Activated CD4-positive, alpha-beta T cell treated with anti-CD3 and anti-CD28 coated beads, Interleukin-2, amount 10 ng/mL, durations not matched to agents 7 days and 5 days (primary cell): ENCODE measurements at regions not wholly inside any gene's neighbourhood (a gene's known extent, or its start where the extent isn't known, plus 50 kb on each side); places are given as distances from the start of the nearest gene placed in this dataset.

Experiments
- CTCF ChIA-PET: fragments of 350-600 bp; sonication (Branson Sonifier 250); formaldehyde crosslinking; loops from one replicate; lab custom pipeline; 2021; ENCODE audit warnings: antibody characterized with exemption; lab: Charles Lee
- POLR2A ChIA-PET: fragments of 350-600 bp; sonication (Branson Sonifier 250); formaldehyde crosslinking; loops from one replicate; lab custom pipeline; 2021; ENCODE audit warnings: antibody characterized with exemption; lab: Charles Lee
- DNase-seq: peaks from one replicate; pipeline ENCODE4 v3.0.0-alpha.2; 2020
- H3K27ac Mint-ChIP-seq: one replicate; pipeline ENCODE4 v1.8.0; 2021; ENCODE audit warnings: mild to moderate bottlenecking, moderate library complexity, mixed read lengths
- H3K27me3 Mint-ChIP-seq: one replicate; pipeline ENCODE4 v1.8.0; 2021; ENCODE audit warnings: mixed read lengths
- H3K36me3 Mint-ChIP-seq: one replicate; pipeline ENCODE4 v1.8.0; 2021; ENCODE audit warnings: low read depth, mixed read lengths
- H3K4me1 Mint-ChIP-seq: one replicate; pipeline ENCODE4 v1.8.0; 2021; ENCODE audit warnings: mixed read lengths
- H3K4me3 Mint-ChIP-seq: one replicate; pipeline ENCODE4 v1.8.0; 2021; ENCODE audit warnings: mild to moderate bottlenecking, moderate library complexity, mixed read lengths
- H3K9me3 Mint-ChIP-seq: one replicate; pipeline ENCODE4 v1.8.0; 2021; ENCODE audit warnings: mixed read lengths

DNA sequence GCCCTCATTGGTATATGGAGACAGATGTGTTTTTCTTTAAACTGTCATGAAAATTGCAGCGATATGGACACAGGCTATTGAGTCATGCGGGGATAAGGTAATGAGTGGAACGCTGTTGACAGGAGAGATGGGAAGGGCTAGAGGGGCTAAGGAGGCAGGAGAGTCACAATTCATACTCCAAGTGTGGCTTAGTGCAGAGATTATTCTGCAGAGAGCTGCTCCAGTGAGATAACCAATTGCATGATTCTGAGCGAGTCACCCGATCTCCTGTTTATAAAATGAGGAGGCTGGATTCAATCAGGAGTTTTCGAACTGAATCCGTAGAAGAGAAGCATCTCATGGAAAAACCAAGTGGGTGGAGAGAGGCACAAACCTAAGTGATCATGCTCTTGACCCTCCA is 106.4 kb upstream of the PLEKHG7 start:
- Mint-ChIP-seq H3K27me3 (no peaks in the 10 kb centered on the region), H3K27ac (no peak overlapping the region), H3K4me1 (peaks cover 39% of the 10 kb centered on the region), H3K9me3 (peaks cover 49% of the 10 kb centered on the region), H3K4me3 (no peak overlapping the region), H3K36me3 (peaks cover 46% of the 10 kb centered on the region)
- ChIA-PET CTCF (no interaction called here), POLR2A (no interaction called here)
- DNase-seq, result no peak

DNA sequence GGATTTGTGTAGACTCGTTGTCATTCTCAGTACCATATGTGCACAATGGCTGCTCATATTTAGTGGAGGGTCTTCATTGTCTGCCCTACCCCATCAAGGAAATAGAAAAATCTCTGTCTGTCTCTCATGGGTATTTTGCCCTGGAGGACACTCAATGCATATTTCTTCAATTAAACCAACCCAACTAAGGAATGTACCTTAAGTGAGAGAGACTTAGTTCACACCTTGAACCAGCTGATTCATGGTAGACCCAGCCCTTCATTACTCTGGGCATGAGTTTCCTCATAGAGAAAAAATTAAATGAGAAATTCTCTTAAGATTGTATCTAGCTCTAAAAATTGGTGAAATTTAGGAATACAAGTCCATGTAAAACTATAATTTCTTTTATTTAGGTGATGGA is 107.1 kb upstream of the PLEKHG7 start:
- H3K27me3 Mint-ChIP-seq, result no peaks in the 10 kb centered on the region
- no peak overlapping the region for H3K27ac Mint-ChIP-seq
- ChIA-PET POLR2A (no interaction called here), CTCF (interaction anchor here (1.7 kb wide), 1 partner anchor 21 kb away, joined by 4 read pairs; no protein-coding TSS in a partner anchor)
- no peak overlapping the region for H3K4me3 Mint-ChIP-seq
- no peak for DNase-seq
- peaks cover 42% of the 10 kb centered on the region for H3K9me3 Mint-ChIP-seq
- peaks cover 39% of the 10 kb centered on the region for H3K4me1 Mint-ChIP-seq
- peaks cover 40% of the 10 kb centered on the region for H3K36me3 Mint-ChIP-seq

DNA sequence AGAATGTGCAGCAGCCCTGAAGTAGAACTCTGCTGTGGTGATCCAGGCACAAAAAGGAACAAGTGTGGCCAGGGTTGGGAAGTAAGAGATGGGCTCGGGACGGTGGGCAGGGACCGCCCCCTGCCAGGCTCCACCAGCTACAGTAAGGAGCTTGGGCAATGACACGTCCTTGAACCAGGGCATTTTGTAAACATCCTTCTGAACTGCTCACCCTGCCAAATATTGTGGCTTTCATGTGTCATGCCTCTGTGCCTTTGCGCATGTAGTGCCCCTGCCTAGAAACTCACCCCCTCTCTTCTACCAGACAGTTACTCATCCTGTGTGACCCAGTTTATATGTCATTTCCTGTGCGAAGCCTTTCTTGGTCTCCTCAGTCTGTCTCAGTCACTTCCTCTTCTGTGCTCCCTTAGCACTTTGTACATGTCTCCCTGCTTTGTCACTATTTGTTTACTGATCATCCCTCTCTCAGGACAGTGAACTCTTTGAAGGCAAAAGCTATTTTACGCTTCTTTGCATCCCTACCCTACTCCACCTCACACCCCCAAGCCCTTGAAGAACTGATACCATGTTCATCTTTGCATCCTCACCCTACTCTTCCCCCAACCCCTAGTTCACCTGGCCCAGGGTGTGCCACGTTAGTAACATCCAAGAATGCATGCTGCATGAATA is 108.9 kb upstream of the PLEKHG7 start:
- Mint-ChIP-seq H3K4me3 (no peak overlapping the region), H3K9me3 (peaks cover 32% of the 10 kb centered on the region), H3K27ac (peak overlapping the region; percentile 90), H3K36me3 (peaks cover 31% of the 10 kb centered on the region), H3K4me1 (peaks cover 39% of the 10 kb centered on the region), H3K27me3 (no peaks in the 10 kb centered on the region)
- peak; percentile 79 for DNase-seq
- CTCF ChIA-PET, result interaction anchor here (0.9 to 1.7 kb wide), 2 partner anchors 14 to 19 kb away, joined by 3 to 4 read pairs; no protein-coding TSS in a partner anchor
- POLR2A ChIA-PET, result no interaction called here

DNA sequence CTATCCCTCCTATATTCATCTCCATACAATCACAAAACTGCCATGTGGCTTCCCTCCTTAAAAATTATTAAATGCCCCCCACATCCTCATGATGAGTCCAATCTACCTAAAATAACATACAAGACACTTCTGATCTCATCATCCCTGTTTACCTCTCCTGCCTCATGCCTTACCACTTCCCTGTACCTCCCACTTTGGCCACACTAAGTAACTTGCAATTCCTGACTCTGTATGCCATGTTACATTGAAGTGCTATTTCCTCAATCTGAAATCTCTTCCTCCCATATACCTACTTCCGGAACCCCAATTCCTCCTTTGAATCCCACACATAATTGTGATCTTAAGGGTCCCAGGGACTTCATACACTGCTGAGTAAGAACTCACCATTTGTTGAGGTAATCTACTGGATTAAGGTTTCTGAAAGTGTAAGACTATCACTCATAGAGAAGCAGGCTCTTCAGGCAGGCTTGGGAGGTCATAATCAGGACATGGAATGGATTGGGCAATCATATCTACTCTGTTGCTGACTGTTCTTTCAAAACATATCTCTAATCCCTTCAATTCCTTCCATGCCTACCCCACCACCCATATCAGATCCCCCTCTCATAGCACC is 117.6 kb upstream of the PLEKHG7 start:
- DNase-seq, result no peak
- POLR2A ChIA-PET, result no interaction called here
- no peak overlapping the region for H3K4me3 Mint-ChIP-seq
- no peak overlapping the region for H3K27ac Mint-ChIP-seq
- H3K27me3 Mint-ChIP-seq, result no peaks in the 10 kb centered on the region
- CTCF ChIA-PET, result no interaction called here
- H3K9me3 Mint-ChIP-seq, result peaks cover 7% of the 10 kb centered on the region
- H3K36me3 Mint-ChIP-seq, result no peaks in the 10 kb centered on the region
- no peaks in the 10 kb centered on the region for H3K4me1 Mint-ChIP-seq

DNA sequence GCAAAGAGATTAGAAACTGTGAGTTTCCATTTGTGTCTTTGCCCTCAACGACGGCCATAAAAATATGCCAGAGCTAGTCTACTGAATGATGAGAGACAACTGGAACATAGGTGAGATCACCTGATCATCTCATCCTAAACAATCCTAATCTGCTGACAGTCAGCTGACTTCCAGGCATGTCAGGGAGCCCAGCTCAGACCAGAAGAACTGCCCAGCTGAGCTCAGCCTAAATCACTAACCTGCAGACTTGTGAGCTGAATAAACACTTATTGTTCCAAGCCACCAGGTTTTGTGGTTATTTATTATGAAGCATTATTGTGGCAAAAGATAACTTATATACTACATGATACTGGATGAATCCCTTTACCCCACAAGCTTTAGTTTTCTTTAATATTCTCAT is 118.9 kb upstream of the PLEKHG7 start:
- DNase-seq, result no peak
- Mint-ChIP-seq H3K9me3 (peaks cover 5% of the 10 kb centered on the region), H3K27ac (no peak overlapping the region), H3K4me3 (no peak overlapping the region), H3K27me3 (no peaks in the 10 kb centered on the region), H3K36me3 (no peaks in the 10 kb centered on the region), H3K4me1 (no peaks in the 10 kb centered on the region)
- ChIA-PET POLR2A (no interaction called here), CTCF (interaction anchor here (1.1 to 1.2 kb wide), 3 partner anchors 9 to 32 kb away, joined by 3 to 4 read pairs (median 3); no protein-coding TSS in a partner anchor)

DNA sequence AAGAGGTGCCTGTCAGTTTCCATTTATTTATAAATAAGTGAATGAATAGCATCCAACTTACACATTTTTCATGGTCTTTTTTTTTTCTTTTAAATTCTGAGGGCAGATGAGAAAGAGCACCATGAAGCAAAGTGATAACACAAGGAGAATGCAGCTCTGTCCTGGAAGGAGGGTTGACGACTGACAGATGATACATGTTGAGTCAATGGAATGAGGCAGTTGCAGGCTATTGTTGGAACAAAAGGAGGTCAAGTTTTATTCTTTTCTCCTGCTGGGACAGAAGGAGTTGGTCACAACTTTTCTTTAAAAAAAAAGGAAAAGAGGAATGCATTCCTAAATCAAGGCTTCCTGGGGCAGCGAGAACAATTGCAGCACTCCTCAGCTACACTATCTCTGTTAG is 119.9 kb upstream of the PLEKHG7 start:
- Mint-ChIP-seq H3K4me3 (no peak overlapping the region), H3K27me3 (no peaks in the 10 kb centered on the region), H3K9me3 (peaks cover 5% of the 10 kb centered on the region), H3K36me3 (no peaks in the 10 kb centered on the region), H3K4me1 (no peaks in the 10 kb centered on the region), H3K27ac (no peak overlapping the region)
- POLR2A ChIA-PET, result no interaction called here
- no peak for DNase-seq
- CTCF ChIA-PET, result interaction anchor here (0.6 to 1.2 kb wide), 4 partner anchors 8 to 96 kb away, joined by 3 read pairs; no protein-coding TSS in a partner anchor

DNA sequence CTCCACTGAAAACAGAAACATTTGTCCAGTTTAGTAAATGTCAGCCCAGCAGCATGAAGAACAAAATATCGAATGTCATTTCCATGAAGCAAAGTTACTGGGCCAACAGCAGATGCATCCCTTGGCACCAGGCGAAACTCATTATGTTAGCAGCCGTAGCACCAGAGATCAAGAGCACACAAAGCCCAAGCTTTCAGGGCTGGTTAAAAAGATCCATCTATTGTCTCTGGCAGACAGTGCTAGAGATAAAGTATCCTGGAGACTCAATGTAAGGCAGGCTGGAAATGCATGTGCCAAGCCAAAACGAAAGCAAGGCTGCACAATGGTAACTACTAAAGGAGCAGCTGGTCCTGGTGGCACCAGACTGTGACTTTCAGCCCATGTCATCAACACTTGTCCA is 120.3 kb upstream of the PLEKHG7 start:
- CTCF ChIA-PET, result interaction anchor here (0.6 to 0.8 kb wide), 2 partner anchors 32 to 95 kb away, joined by 3 read pairs; no protein-coding TSS in a partner anchor
- DNase-seq, result no peak
- Mint-ChIP-seq H3K4me1 (no peaks in the 10 kb centered on the region), H3K27me3 (no peaks in the 10 kb centered on the region), H3K36me3 (no peaks in the 10 kb centered on the region), H3K27ac (no peak overlapping the region), H3K9me3 (peaks cover 5% of the 10 kb centered on the region), H3K4me3 (no peak overlapping the region)
- POLR2A ChIA-PET, result no interaction called here

DNA sequence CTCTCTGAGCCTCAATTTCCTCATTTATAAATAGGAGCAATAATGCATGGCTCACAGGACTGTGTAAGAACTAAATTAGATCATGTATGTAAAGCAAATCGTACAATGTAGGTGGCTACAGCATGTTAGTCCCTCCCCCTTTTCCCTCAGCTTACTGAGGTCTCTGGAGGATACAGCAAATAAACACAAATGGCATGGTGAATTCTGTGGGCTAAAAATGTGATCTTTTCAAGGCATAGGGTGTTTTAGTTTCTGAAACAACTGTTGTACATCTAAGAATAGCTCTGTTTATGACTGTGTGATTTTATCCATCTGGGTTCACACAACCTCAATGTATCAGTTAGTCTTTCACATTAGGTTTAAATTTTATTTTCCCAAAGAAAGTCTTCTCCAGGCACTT is 121.2 kb upstream of the PLEKHG7 start:
- no peak overlapping the region for H3K4me3 Mint-ChIP-seq
- ChIA-PET CTCF (no interaction called here), POLR2A (no interaction called here)
- H3K36me3 Mint-ChIP-seq, result no peaks in the 10 kb centered on the region
- no peaks in the 10 kb centered on the region for H3K27me3 Mint-ChIP-seq
- H3K9me3 Mint-ChIP-seq, result peaks cover 9% of the 10 kb centered on the region
- no peaks in the 10 kb centered on the region for H3K4me1 Mint-ChIP-seq
- no peak overlapping the region for H3K27ac Mint-ChIP-seq
- no peak for DNase-seq

DNA sequence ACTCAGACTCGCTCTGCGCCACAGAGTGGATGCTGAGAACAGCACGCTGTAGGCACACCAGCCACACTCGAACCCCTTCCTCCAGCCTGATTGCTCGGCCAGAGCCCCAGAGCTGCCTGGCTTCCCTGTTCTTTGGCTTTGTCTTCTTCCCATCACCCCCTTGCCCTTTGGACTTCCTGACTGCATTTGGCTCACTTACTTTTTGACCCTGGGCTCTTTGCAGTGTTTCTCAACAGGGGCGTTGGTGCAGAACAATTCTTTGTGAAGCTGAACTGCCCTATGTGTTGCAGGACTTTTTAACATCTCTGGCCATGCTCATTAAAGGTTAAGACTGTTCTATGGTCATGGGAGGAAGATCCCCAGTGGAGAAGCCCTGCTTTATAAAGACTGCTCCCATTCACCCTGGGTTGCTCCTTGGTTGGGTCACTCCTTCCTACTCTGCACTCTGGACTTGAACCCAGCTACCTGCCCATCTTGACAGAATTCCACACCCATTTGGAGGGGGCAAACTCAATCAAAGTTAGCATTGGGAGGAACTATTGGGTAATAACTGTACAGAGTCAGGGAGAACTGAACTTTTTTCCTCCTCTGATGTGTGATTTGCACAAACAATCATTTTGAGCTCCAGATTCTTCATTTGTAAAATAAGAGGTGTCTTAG is 127.7 kb upstream of the PLEKHG7 start:
- no peak for DNase-seq
- Mint-ChIP-seq H3K4me1 (peaks cover 2% of the 10 kb centered on the region), H3K9me3 (peaks cover 4% of the 10 kb centered on the region), H3K36me3 (no peaks in the 10 kb centered on the region), H3K4me3 (no peak overlapping the region), H3K27me3 (no peaks in the 10 kb centered on the region), H3K27ac (no peak overlapping the region)
- ChIA-PET POLR2A (no interaction called here), CTCF (interaction anchor here (0.8 to 1.8 kb wide), 6 partner anchors 8 to 67 kb away, joined by 3 to 4 read pairs (median 3); no protein-coding TSS in a partner anchor)

DNA sequence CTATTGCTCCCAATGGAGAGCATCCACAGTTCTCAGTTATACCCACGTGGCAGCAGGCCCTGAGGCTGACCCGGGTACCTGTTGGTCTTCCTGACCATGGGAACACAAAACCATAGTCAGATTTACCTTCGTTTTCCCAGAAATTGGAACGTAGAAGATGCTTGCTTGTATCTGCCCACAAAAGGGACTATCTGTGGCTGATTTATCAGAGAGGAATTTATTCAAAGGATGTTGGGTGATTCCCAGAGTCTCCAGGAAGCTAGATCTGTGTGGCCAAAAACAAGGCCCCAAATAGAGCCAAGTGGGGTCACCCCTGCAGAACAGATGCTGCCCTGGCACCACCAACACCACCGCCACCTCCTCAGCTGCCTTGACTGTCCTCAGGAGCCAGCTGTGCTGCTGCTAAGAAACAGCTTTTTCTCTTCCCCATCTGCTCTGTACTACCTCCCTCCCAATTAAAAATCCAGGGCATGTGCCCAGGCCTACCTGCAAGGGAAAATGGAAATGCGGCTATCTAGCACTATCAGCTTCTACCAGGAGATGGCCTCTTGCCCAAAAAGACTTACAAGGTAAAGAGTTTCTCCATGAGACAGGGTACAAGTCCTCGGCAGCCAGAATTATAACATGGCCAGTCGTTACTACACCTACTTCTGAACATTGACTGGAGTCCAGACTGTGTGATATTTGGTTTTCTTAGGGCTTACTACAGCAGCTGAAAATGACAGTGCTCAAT is 128.6 kb upstream of the PLEKHG7 start:
- CTCF ChIA-PET, result interaction anchor here (0.7 to 1.8 kb wide), 7 partner anchors 9 to 73 kb away, joined by 3 to 4 read pairs (median 3); no protein-coding TSS in a partner anchor
- Mint-ChIP-seq H3K27ac (no peak overlapping the region), H3K9me3 (peaks cover 4% of the 10 kb centered on the region), H3K4me1 (peaks cover 2% of the 10 kb centered on the region), H3K36me3 (no peaks in the 10 kb centered on the region), H3K27me3 (no peaks in the 10 kb centered on the region), H3K4me3 (no peak overlapping the region)
- DNase-seq, result no peak
- POLR2A ChIA-PET, result no interaction called here

DNA sequence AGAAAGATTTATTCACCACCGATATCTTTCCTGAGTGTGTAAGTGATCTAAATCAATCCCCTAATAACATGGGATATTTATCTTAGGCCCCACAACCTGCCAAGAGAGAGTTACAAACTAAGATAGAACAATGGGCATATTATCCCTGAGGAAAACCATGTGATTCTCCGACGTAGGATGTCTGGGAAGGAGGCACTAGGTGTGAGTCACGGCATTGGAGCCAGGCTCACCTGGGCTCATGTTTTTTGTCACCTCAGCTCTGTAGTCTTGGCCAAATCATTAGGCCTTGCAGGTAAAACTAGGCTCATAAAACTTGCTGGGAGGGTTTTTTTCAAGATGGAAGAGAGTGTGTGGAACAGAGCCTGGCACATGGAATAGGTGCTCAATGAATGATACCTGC is 129.7 kb upstream of the PLEKHG7 start:
- Mint-ChIP-seq H3K4me1 (peaks cover 4% of the 10 kb centered on the region), H3K27ac (no peak overlapping the region), H3K27me3 (no peaks in the 10 kb centered on the region), H3K9me3 (peaks cover 4% of the 10 kb centered on the region), H3K4me3 (no peak overlapping the region), H3K36me3 (no peaks in the 10 kb centered on the region)
- ChIA-PET CTCF (no interaction called here), POLR2A (no interaction called here)
- DNase-seq, result no peak

DNA sequence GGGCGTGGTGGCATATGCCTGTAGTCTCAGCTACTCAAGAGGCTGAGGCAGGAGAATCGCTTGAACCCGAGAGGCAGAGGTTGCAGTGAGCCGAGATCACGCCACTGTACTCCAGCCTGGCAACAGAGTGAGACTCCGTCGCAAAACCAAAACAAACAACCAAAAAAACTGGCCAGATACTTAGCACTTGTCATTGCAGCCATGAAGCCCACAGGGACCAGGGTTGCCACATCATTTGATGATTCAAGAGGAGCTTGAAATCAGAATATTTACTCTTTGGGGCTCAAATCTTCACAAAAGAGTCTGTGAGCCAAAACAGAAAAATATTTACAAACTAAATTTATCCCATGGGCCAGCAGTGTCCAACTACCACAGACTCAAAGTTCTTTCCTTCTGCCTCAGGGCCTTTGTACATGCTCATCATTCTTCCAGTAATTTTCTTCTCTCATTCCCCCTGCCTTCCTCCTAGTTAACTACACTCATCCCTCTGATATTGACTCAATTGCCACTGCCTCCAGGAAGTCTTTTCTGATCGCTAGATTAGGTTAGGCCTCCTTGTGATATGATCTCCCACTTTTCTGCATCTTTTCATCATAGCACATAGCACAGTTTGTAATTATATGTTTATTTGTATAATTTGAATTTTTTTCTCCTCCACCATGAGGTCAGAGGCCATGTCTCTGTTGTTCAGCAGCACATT is 130.8 kb upstream of the PLEKHG7 start:
- Mint-ChIP-seq H3K4me3 (no peak overlapping the region), H3K27me3 (no peaks in the 10 kb centered on the region), H3K27ac (no peak overlapping the region), H3K36me3 (peaks cover 7% of the 10 kb centered on the region), H3K4me1 (peaks cover 7% of the 10 kb centered on the region), H3K9me3 (peaks cover 3% of the 10 kb centered on the region)
- ChIA-PET CTCF (interaction anchor here (3.4 kb wide), 1 partner anchor 70 kb away, joined by 15 read pairs; no protein-coding TSS in a partner anchor), POLR2A (no interaction called here)
- DNase-seq, result no peak
